IMR-90 (cell line): ENCODE measurements at regions not wholly inside any gene's neighbourhood (a gene's known extent, or its start where the extent isn't known, plus 50 kb on each side); places are given as distances from the start of the nearest gene placed in this dataset.
A peak's percentile ranks its signal among the peaks of the same experiment; 100 is the strongest.

Experiments used
- ATAC-seq: fragments of 200-7000 bp; cut with Tn5 transposase; 2 replicates; pipeline ENCODE4 v1.9.1; 2020; ENCODE audit warnings: low read depth, mild to moderate bottlenecking, moderate library complexity
- BruUV-seq: library from RNA; stranded (reverse); fragments of 400-500 nt; replicated peaks from 2 replicates; lab custom pipeline; 2021; lab: Mats Ljungman, UMichigan
- CTCF ChIA-PET: fragments of 300-600 bp; formaldehyde crosslinking; extraction: SDS; loops from one replicate; lab custom pipeline; 2021; ENCODE audit warnings: antibody characterized with exemption; lab: Yijun Ruan, JAX
- POLR2A ChIA-PET: fragments of 300-600 bp; sonication (Branson Sonifier 250); formaldehyde crosslinking; loops from one replicate; lab custom pipeline; 2022; ENCODE audit warnings: antibody characterized with exemption; ENCODE audit not compliant: unreplicated experiment; lab: Charles Lee
- DNase-seq: peaks from one replicate; pipeline ENCODE4 v3.0.0; 2013
- H2AFZ ChIP-seq: replicated peaks from 2 replicates; pipeline ENCODE3; 2013; ENCODE audit warnings: low read length, mild to moderate bottlenecking; ENCODE audit not compliant: poor library complexity
- H2AK5ac ChIP-seq: 2 replicates; pipeline ENCODE4 v1.6.1; 2013; ENCODE audit warnings: low read depth, low read length, inconsistent platforms
- H2AK9ac ChIP-seq: replicated peaks from 2 replicates; pipeline ENCODE3; 2013; ENCODE audit warnings: mild to moderate bottlenecking, low read depth, low read length, moderate library complexity; ENCODE audit not compliant: poor library complexity
- H2BK120ac ChIP-seq: 2 replicates; pipeline ENCODE4 v1.6.1; 2013; ENCODE audit warnings: low read depth, low read length, inconsistent platforms
- H2BK15ac ChIP-seq: 3 replicates; pipeline ENCODE4 v1.6.1; 2013; ENCODE audit warnings: low read depth, low read length, inconsistent platforms
- H2BK20ac ChIP-seq: 2 replicates; pipeline ENCODE4 v1.6.1; 2013; ENCODE audit warnings: low read depth, mild to moderate bottlenecking, inconsistent platforms, low read length, moderate library complexity
- H2BK5ac ChIP-seq: 2 replicates; pipeline ENCODE4 v1.6.1; 2013; ENCODE audit warnings: mild to moderate bottlenecking, low read depth, low read length, inconsistent platforms; ENCODE audit not compliant: poor library complexity, severe bottlenecking
- H3K14ac ChIP-seq: replicated peaks from 2 replicates; pipeline ENCODE4 v1.6.1; 2013; ENCODE audit warnings: low read depth, low read length, inconsistent platforms
- H3K18ac ChIP-seq: 2 replicates; pipeline ENCODE4 v1.6.1; 2013; ENCODE audit warnings: low read depth, low read length, control low read depth
- H3K23ac ChIP-seq: 2 replicates; pipeline ENCODE4 v1.6.1; 2013; ENCODE audit warnings: low read depth, low read length, inconsistent platforms
- H3K27ac ChIP-seq: 2 replicates; pipeline ENCODE4 v1.5.1; 2013; ENCODE audit warnings: mild to moderate bottlenecking, control low read depth, low read length; ENCODE audit not compliant: insufficient read depth
- H3K27me3 ChIP-seq: 2 replicates; pipeline ENCODE4 v1.6.1; 2013; ENCODE audit warnings: low read length; ENCODE audit not compliant: control insufficient read depth, insufficient read depth
- H3K36me3 ChIP-seq: 2 replicates; pipeline ENCODE4 v1.6.1; 2013; ENCODE audit warnings: low read length, mixed read lengths; ENCODE audit not compliant: control insufficient read depth, insufficient read depth
- H3K4ac ChIP-seq: 2 replicates; pipeline ENCODE4 v1.6.1; 2013; ENCODE audit warnings: low read depth, low read length, inconsistent platforms
- H3K4me1 ChIP-seq: 2 replicates; pipeline ENCODE4 v1.6.1; 2013; ENCODE audit warnings: low read length, mixed read lengths; ENCODE audit not compliant: control insufficient read depth, insufficient read depth
- H3K4me2 ChIP-seq: 2 replicates; pipeline ENCODE4 v1.6.1; 2013; ENCODE audit warnings: low read depth, mild to moderate bottlenecking, control low read depth, low read length, moderate library complexity
- H3K4me3 ChIP-seq: 2 replicates; pipeline ENCODE4 v1.5.1; 2013; ENCODE audit warnings: low read depth, mild to moderate bottlenecking, control low read depth, low read length, moderate library complexity; ENCODE audit not compliant: insufficient read depth
- H3K56ac ChIP-seq: 2 replicates; pipeline ENCODE4 v1.6.1; 2013; ENCODE audit warnings: low read length, inconsistent platforms; ENCODE audit not compliant: insufficient read depth; ENCODE audit errors: extremely low read depth
- H3K79me1 ChIP-seq, 2 experiments: 2 replicates each; pipeline ENCODE4 v1.6.1; 2013; ENCODE audit warnings: low read length in 2 of 2, inconsistent platforms in 1 of 2, low read depth in 1 of 2
- H3K9ac ChIP-seq: 2 replicates; pipeline ENCODE4 v1.6.1; 2013; ENCODE audit warnings: low read depth, low read length, control low read depth
- H3K9me1 ChIP-seq: 2 replicates; pipeline ENCODE4 v1.6.1; 2013; ENCODE audit warnings: low read length, inconsistent platforms; ENCODE audit not compliant: insufficient read depth
- H3K9me3 ChIP-seq: 2 replicates; pipeline ENCODE4 v1.6.1; 2013; ENCODE audit warnings: low read length; ENCODE audit not compliant: control insufficient read depth, insufficient read depth
- H4K20me1 ChIP-seq: 2 replicates; pipeline ENCODE4 v1.6.1; 2013; ENCODE audit warnings: low read length, inconsistent platforms; ENCODE audit not compliant: insufficient read depth
- H4K5ac ChIP-seq: 2 replicates; pipeline ENCODE4 v1.6.1; 2013; ENCODE audit warnings: mild to moderate bottlenecking, low read depth, low read length, control low read depth
- H4K8ac ChIP-seq, 2 experiments: 2 replicates each; pipeline ENCODE4 v1.6.1; 2013; ENCODE audit warnings: low read depth in 2 of 2, low read length in 2 of 2, control low read depth in 1 of 2, inconsistent platforms in 1 of 2
- H4K91ac ChIP-seq: 2 replicates; pipeline ENCODE4 v1.6.1; 2013; ENCODE audit warnings: low read depth, low read length, inconsistent platforms; ENCODE audit not compliant: insufficient read depth
- CEBPB ChIP-seq: IDR thresholded peaks from 2 replicates; pipeline ENCODE4 v1.6.1; 2012; ENCODE audit warnings: low read depth, low read length, improper control_type of control experiment
- NFE2L2 ChIP-seq: fragments of 150-350 bp; IDR thresholded peaks from 2 replicates; pipeline ENCODE4 v1.6.1; 2016; ENCODE audit warnings: low read depth, mild to moderate bottlenecking, low read length
- WGBS, 2 experiments: methylation state at CpG; one replicate each; pipeline versions ENCODE4 v1.1.5 to v1.1.7; 2013; ENCODE audit warnings: missing lambda C conversion rate in 2 of 2; ENCODE audit not compliant: insufficient read length in 1 of 2; ENCODE audit errors: extremely low coverage in 2 of 2; 5-methylcytosine and 5-hydroxymethylcytosine counted together
- dilution Hi-C: fragments of 300-500 bp; cut with HindIII; formaldehyde crosslinking; loops from one replicate; pipeline ENCODE4 v1.14.3; 2018; ENCODE audit warnings: low sequenced_read_pairs; ENCODE audit not compliant: unreplicated experiment
- in situ Hi-C: fragments of 300-500 bp; cut with MboI; formaldehyde crosslinking; loops from 3 replicates; pipeline ENCODE4 v1.14.3; 2019; ENCODE audit warnings: low sequenced_read_pairs, inconsistent platforms, mixed read lengths
- intact Hi-C: fragments of 100-400 bp; cut with micrococcal nuclease; formaldehyde crosslinking; loops from 2 replicates; pipeline ENCODE4 v1.10.0; 2022

- no CpG with 5 or more reads among the region's 2 CpGs for WGBS, 2 experiments
- intact Hi-C loops (no loop called here), in situ Hi-C loops (no loop called here), dilution Hi-C loops (no loop called here)
- Histone ChIP-seq H2BK5ac (no peak overlapping the region), H4K20me1 (no peaks in the 10 kb centered on the region), H2AK5ac (no peak overlapping the region), H3K4ac (no peak overlapping the region), H4K91ac (no peak overlapping the region), H3K79me1 (no peaks in the 10 kb centered on the region), H3K23ac (no peak overlapping the region), H4K5ac (no peak overlapping the region), H2BK15ac (no peak overlapping the region), H2AFZ (no peak overlapping the region), H3K9me3 (peaks cover 2% of the 10 kb centered on the region), H4K8ac (no peak overlapping the region), H3K18ac (no peak overlapping the region), H3K4me2 (no peak overlapping the region), H3K9me1 (no peaks in the 10 kb centered on the region), H2BK20ac (no peak overlapping the region), H3K9ac (no peak overlapping the region), H3K27me3 (no peaks in the 10 kb centered on the region), H2BK120ac (no peak overlapping the region), H3K27ac (no peak overlapping the region), H2AK9ac (no peak overlapping the region), H3K4me1 (no peaks in the 10 kb centered on the region), H3K4me3 (no peak overlapping the region), H3K14ac (no peak overlapping the region), H3K56ac (no peak overlapping the region), H3K36me3 (no peaks in the 10 kb centered on the region)
- BruUV-seq, result no TSS peak
- ATAC-seq, result no peak
- DNase-seq, result no peak
- ChIA-PET CTCF (no interaction called here), POLR2A (no interaction called here)
- TF ChIP-seq NFE2L2, result no peak
- TF ChIP-seq CEBPB, result peak; percentile 39; the same call in 1 of the 2 replicates
Measured at GRCh38 chr4:30181918-30182317, 538.3 kb upstream of the PCDH7 start.
